GM12878 (cell line): ENCODE measurements at regions not wholly inside any gene's neighbourhood (a gene's known extent, or its start where the extent isn't known, plus 50 kb on each side); places are given as distances from the start of the nearest gene placed in this dataset.

Experiments
- ATAC-seq: fragments of 200-7000 bp; cut with Tn5 transposase; 3 replicates; pipeline ENCODE4 v1.9.1; 2020; ENCODE audit warnings: mild to moderate bottlenecking, moderate library complexity
- BruUV-seq: library from RNA; stranded (reverse); fragments of 400-500 nt; replicated peaks from 2 replicates; lab custom pipeline; 2021; lab: Mats Ljungman, UMichigan
- CTCF ChIA-PET: fragments of 300-600 bp; sonication (Branson Sonifier 250); formaldehyde crosslinking; extraction: SDS; loops from one replicate; lab custom pipeline; 2021; ENCODE audit warnings: inconsistent platforms; lab: Yijun Ruan, JAX
- POLR2A ChIA-PET: fragments of 350-600 bp; formaldehyde crosslinking; extraction: SDS; loops from one replicate; lab custom pipeline; 2021; ENCODE audit warnings: inconsistent platforms; lab: Charles Lee
- RAD21 ChIA-PET: fragments of 300-600 bp; sonication (Branson Sonifier 250); formaldehyde crosslinking; loops from one replicate; lab custom pipeline; 2023; ENCODE audit warnings: antibody characterized with exemption; ENCODE audit not compliant: unreplicated experiment; lab: Charles Lee
- SMC1A ChIA-PET: fragments of 300-600 bp; sonication (Branson Sonifier 250); formaldehyde crosslinking; loops from one replicate; lab custom pipeline; 2023; ENCODE audit not compliant: unreplicated experiment, uncharacterized antibody; lab: Charles Lee
- DNase-seq: peaks from one replicate; pipeline ENCODE4 v3.0.0-alpha.2; 2011; ENCODE audit warnings: low read depth, low spot score
- FAIRE-seq: peaks from 3 replicates; lab custom pipeline; 2011; peaks lifted over from hg19 to GRCh38; lab: Jason Lieb, UNC
- H2AFZ ChIP-seq: 2 replicates; pipeline ENCODE4 v1.6.0; 2011; ENCODE audit warnings: low read depth, low read length, control low read depth; ENCODE audit not compliant: control insufficient read depth
- H3K27ac ChIP-seq: 2 replicates; pipeline ENCODE4 v1.5.1; 2011; ENCODE audit warnings: control low read depth; ENCODE audit not compliant: control insufficient read depth, insufficient read depth
- H3K27me3 ChIP-seq, 2 experiments: replicated peaks in 1 of 2; 2 replicates each; pipeline versions ENCODE4 v1.6.0 to v1.6.1; 2011; ENCODE audit warnings: low read length in 1 of 2; ENCODE audit not compliant: control insufficient read depth in 2 of 2, insufficient read depth in 2 of 2
- H3K36me3 ChIP-seq, 2 experiments: 2 replicates each; pipeline ENCODE4 v1.5.1; 2011; ENCODE audit warnings: low read length in 1 of 2; ENCODE audit not compliant: control insufficient read depth in 2 of 2, insufficient read depth in 2 of 2
- H3K4me1 ChIP-seq: 2 replicates; pipeline ENCODE4 v1.6.1; 2011; ENCODE audit warnings: mild to moderate bottlenecking, low read length, moderate library complexity, mixed read lengths; ENCODE audit not compliant: control insufficient read depth, insufficient read depth
- H3K4me2 ChIP-seq: 2 replicates; pipeline ENCODE4 v1.6.0; 2011; ENCODE audit warnings: control low read depth; ENCODE audit not compliant: control insufficient read depth, insufficient read depth
- H3K4me3 ChIP-seq: fragments of 200-600 bp; sonication (generic); 2 replicates; pipeline ENCODE4 v1.5.1; 2016
- H3K79me2 ChIP-seq: 2 replicates; pipeline ENCODE4 v1.6.0; 2011; ENCODE audit warnings: low read length; ENCODE audit not compliant: control insufficient read depth, insufficient read depth
- H3K9ac ChIP-seq: 2 replicates; pipeline ENCODE4 v1.8.0; 2011; ENCODE audit warnings: low read length, control low read depth, mixed read lengths; ENCODE audit not compliant: control insufficient read depth, insufficient read depth
- H3K9me3 ChIP-seq: replicated peaks from 3 replicates; pipeline ENCODE4 v1.5.1; 2011; ENCODE audit warnings: mild to moderate bottlenecking, low read length; ENCODE audit not compliant: control insufficient read depth, insufficient read depth
- H4K20me1 ChIP-seq: 2 replicates; pipeline ENCODE4 v1.6.0; 2011; ENCODE audit not compliant: control insufficient read depth, insufficient read depth
- CBX5 ChIP-seq: sonication (generic); IDR thresholded peaks from 2 replicates; pipeline ENCODE4 v1.6.1; 2016; ENCODE audit warnings: low read depth, moderate library complexity, mild to moderate bottlenecking, inconsistent platforms
- DPF2 ChIP-seq: fragments of 450-650 bp; IDR thresholded peaks from 2 replicates; pipeline ENCODE4 v1.6.1; 2017; ENCODE audit warnings: mild to moderate bottlenecking
- ESRRA ChIP-seq: IDR thresholded peaks from 2 replicates; pipeline ENCODE4 v1.6.1; 2012; ENCODE audit warnings: mild to moderate bottlenecking, low read length, improper control_type of control experiment
- FOXM1 ChIP-seq: IDR thresholded peaks from 2 replicates; pipeline ENCODE4 v1.6.1; 2012; ENCODE audit warnings: low read depth, mild to moderate bottlenecking, inconsistent platforms, low read length, moderate library complexity
- MEF2B ChIP-seq: fragments of 450-650 bp; IDR thresholded peaks from 2 replicates; pipeline ENCODE4 v1.6.1; 2018; ENCODE audit warnings: mild to moderate bottlenecking, moderate library complexity; ENCODE audit not compliant: partially characterized antibody, poor library complexity, severe bottlenecking
- MYC ChIP-seq: IDR thresholded peaks from 2 replicates; pipeline ENCODE4 v1.6.1; 2011; ENCODE audit warnings: mild to moderate bottlenecking, low read length, moderate library complexity, inconsistent platforms; ENCODE audit not compliant: insufficient read depth, insufficient replicate concordance, insufficient read length, severe bottlenecking
- NRF1 ChIP-seq: conservative IDR thresholded peaks from 2 replicates; pipeline ENCODE4 v1.6.1; 2011; ENCODE audit warnings: mild to moderate bottlenecking, low read depth, low read length, improper control_type of control experiment
- RAD51 ChIP-seq: fragments of 450-650 bp; IDR thresholded peaks from 2 replicates; pipeline ENCODE4 v1.6.1; 2016; ENCODE audit warnings: moderate library complexity, mild to moderate bottlenecking, inconsistent platforms
- SMAD5 ChIP-seq: IDR thresholded peaks from 2 replicates; pipeline ENCODE4 v1.6.1; 2016; ENCODE audit warnings: antibody characterized with exemption, low read depth
- SMARCA5 ChIP-seq: fragments of 450-650 bp; IDR thresholded peaks from 2 replicates; pipeline ENCODE4 v1.6.1; 2017; ENCODE audit warnings: mild to moderate bottlenecking
- TAF1 ChIP-seq: IDR thresholded peaks from 2 replicates; pipeline ENCODE4 v1.6.1; 2011; ENCODE audit warnings: mild to moderate bottlenecking, low read depth, low read length, borderline replicate concordance
- WRNIP1 ChIP-seq: IDR thresholded peaks from 2 replicates; pipeline ENCODE4 v1.6.1; 2011; ENCODE audit warnings: low read depth, low read length, improper control_type of control experiment, borderline replicate concordance
- WGBS: methylation state at CpG from one replicate; pipeline ENCODE4 v1.1.6; 2016; ENCODE audit warnings: low lambda C conversion rate; ENCODE audit not compliant: insufficient replicate concordance, insufficient coverage; ENCODE audit errors: missing lambda C conversion rate; 5-methylcytosine and 5-hydroxymethylcytosine counted together
- in situ Hi-C: fragments of 300-500 bp; cut with MboI; formaldehyde crosslinking; loops from 9 replicates; pipeline ENCODE4 v1.14.3; 2018; ENCODE audit warnings: mixed read lengths
- intact Hi-C: fragments of 100-400 bp; cut with micrococcal nuclease; formaldehyde crosslinking; loops from one replicate; pipeline ENCODE4 v1.14.2; 2022; ENCODE audit not compliant: unreplicated experiment
- TF ChIP-seq, protein P1 (sequence below): fragments of 450-650 bp; IDR thresholded peaks from 2 replicates; pipeline ENCODE4 v1.6.1; 2017; ENCODE audit warnings: mild to moderate bottlenecking, moderate library complexity
- TF ChIP-seq, protein P2 (sequence below): IDR thresholded peaks from 2 replicates; pipeline ENCODE4 v1.6.1; 2012; ENCODE audit warnings: low read depth, low read length, improper control_type of control experiment
- TF ChIP-seq, protein P3 (sequence below): fragments of 450-650 bp; IDR thresholded peaks from 2 replicates; pipeline ENCODE4 v1.6.1; 2017; ENCODE audit warnings: mild to moderate bottlenecking

DNA sequence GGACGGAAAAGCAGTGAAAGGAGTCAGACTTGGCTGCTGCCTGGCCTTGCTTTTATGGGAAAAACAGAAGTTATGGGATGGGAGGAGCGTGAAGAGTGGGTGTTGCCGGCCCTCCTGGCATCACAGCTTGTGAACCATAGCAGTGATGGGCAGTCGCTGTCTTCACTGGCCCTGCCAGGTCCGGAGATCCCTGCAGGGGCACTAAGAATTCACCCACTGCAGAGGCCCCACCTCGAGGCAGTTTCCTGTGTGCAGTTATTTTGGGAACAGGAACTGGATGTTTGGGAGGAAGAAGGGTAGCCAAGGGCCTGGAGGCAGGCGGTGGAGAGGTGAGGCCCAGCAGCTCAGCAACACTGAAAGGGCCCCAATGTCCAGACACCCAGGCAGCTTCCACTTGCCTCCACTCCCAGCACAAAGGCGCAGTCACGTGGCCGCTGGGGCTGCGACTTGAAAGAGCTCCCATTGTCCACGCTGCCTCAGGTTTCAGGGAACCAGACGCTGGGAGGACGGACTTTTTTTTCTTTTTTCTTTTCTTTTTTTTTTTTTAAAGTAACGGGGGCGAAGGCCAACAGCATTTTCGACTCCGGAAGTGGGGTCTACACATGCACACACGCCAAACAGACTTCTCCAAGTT lies 255.6 kb downstream of the ZNF621 start:
- WGBS = 42% methylated on average over 16 of the region's 19 CpGs
- Histone ChIP-seq H3K9ac (no peak overlapping the region), H3K9me3 (no peaks in the 10 kb centered on the region; the same call in 2 of the 3 replicates), H3K4me2 (no peak overlapping the region), H4K20me1 (no peaks in the 10 kb centered on the region; the same call in 1 of the 2 replicates), H3K4me1 (no peaks in the 10 kb centered on the region), H3K27me3 (no peaks in the 10 kb centered on the region; a peak in 1 of 4 replicates), H3K79me2 (no peaks in the 10 kb centered on the region), H3K4me3 (no peak overlapping the region), H3K27ac (no peak overlapping the region), H2AFZ (no peak overlapping the region), H3K36me3 (no peaks in the 10 kb centered on the region)
- in situ Hi-C loops = no loop called here
- ATAC-seq (no peak), DNase-seq (no peak), FAIRE-seq (no peak)
- TF ChIP-seq CBX5 (no peak), MYC (no peak), RAD51 (no peak), TAF1 (no peak), NRF1 (no peak), FOXM1 (no peak), ESRRA (no peak), WRNIP1 (no peak), DPF2 (no peak), MEF2B (no peak), SMARCA5 (no peak), SMAD5 (no peak)
- TF ChIP-seq, protein P1, sequence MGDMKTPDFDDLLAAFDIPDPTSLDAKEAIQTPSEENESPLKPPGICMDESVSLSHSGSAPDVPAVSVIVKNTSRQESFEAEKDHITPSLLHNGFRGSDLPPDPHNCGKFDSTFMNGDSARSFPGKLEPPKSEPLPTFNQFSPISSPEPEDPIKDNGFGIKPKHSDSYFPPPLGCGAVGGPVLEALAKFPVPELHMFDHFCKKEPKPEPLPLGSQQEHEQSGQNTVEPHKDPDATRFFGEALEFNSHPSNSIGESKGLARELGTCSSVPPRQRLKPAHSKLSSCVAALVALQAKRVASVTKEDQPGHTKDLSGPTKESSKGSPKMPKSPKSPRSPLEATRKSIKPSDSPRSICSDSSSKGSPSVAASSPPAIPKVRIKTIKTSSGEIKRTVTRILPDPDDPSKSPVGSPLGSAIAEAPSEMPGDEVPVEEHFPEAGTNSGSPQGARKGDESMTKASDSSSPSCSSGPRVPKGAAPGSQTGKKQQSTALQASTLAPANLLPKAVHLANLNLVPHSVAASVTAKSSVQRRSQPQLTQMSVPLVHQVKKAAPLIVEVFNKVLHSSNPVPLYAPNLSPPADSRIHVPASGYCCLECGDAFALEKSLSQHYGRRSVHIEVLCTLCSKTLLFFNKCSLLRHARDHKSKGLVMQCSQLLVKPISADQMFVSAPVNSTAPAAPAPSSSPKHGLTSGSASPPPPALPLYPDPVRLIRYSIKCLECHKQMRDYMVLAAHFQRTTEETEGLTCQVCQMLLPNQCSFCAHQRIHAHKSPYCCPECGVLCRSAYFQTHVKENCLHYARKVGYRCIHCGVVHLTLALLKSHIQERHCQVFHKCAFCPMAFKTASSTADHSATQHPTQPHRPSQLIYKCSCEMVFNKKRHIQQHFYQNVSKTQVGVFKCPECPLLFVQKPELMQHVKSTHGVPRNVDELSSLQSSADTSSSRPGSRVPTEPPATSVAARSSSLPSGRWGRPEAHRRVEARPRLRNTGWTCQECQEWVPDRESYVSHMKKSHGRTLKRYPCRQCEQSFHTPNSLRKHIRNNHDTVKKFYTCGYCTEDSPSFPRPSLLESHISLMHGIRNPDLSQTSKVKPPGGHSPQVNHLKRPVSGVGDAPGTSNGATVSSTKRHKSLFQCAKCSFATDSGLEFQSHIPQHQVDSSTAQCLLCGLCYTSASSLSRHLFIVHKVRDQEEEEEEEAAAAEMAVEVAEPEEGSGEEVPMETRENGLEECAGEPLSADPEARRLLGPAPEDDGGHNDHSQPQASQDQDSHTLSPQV = no peak
- TF ChIP-seq, protein P2, sequence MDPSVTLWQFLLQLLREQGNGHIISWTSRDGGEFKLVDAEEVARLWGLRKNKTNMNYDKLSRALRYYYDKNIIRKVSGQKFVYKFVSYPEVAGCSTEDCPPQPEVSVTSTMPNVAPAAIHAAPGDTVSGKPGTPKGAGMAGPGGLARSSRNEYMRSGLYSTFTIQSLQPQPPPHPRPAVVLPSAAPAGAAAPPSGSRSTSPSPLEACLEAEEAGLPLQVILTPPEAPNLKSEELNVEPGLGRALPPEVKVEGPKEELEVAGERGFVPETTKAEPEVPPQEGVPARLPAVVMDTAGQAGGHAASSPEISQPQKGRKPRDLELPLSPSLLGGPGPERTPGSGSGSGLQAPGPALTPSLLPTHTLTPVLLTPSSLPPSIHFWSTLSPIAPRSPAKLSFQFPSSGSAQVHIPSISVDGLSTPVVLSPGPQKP = no peak
- TF ChIP-seq, protein P3, sequence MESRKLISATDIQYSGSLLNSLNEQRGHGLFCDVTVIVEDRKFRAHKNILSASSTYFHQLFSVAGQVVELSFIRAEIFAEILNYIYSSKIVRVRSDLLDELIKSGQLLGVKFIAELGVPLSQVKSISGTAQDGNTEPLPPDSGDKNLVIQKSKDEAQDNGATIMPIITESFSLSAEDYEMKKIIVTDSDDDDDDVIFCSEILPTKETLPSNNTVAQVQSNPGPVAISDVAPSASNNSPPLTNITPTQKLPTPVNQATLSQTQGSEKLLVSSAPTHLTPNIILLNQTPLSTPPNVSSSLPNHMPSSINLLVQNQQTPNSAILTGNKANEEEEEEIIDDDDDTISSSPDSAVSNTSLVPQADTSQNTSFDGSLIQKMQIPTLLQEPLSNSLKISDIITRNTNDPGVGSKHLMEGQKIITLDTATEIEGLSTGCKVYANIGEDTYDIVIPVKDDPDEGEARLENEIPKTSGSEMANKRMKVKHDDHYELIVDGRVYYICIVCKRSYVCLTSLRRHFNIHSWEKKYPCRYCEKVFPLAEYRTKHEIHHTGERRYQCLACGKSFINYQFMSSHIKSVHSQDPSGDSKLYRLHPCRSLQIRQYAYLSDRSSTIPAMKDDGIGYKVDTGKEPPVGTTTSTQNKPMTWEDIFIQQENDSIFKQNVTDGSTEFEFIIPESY = no peak
- no TSS peak for BruUV-seq
- ChIA-PET CTCF (no interaction called here), POLR2A (no interaction called here), RAD21 (no interaction called here), SMC1A (no interaction called here)
- intact Hi-C loops = no loop called here
